CD1c-positive myeloid dendritic cell (primary cell): ENCODE measurements at regions not wholly inside any gene's neighbourhood (a gene's known extent, or its start where the extent isn't known, plus 50 kb on each side); places are given as distances from the start of the nearest gene placed in this dataset.

ENCODE experiments used
- DNase-seq: peaks from one replicate; pipeline ENCODE4 v3.0.0-alpha.2; 2016; ENCODE audit errors: extremely low spot score

GRCh38 chr7:125147047-125147446 is 217.4 kb upstream of the POT1 start:
- no peak for DNase-seq

DNA sequence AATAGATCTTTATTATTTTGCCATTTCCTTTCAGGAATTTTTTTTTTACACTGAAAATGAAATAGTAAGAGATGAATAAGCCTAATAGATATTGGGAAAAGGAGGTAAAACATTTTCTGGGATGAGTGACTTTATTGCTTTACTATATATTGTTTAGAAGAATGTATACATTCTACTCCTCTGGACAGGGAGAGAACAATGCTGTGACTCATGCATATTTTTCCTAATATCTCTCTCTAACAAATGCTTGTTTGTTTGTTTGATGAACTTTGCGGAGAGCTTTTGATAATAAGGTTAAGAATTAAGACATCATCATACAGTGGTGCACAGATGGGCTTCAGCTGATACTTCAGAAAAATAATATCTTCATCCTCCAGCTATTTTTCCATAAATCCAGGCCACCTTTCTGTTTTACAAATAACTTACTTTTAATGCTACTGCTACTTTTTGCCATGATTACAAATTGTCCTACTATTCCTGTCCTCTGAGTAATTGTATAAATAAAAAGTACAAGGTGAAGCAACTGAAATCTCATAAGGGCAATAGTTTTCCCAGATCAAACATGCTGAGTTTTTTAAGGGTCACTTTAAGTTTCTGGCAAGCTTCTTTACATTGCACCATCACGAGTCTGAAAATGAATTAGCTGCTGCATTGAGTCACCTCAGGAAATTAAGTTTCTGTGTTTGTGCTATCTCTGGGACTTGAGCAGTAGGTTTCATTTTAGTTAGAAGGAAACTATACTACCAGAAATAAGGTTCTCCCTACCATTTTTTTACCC is 207.3 kb upstream of the POT1 start:
- DNase-seq = no peak

DNA sequence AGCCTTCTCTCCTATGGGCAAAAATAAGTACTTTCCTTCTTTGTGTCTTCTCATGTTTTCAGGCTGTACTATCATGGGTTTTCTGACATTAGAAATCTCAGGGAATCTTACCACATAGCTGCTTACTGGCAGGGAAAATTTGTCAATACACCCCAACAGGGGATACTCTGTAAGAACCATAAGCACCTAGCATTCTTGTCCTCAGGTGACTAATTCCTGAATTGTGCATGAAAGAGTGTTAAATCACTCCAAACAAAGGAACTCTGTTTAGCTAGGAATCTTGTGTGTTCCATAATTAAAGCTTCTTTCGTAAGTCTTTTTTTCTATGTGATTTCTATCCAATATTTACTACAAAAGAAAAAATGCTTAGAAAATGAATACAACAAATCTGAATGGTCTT is 206.7 kb upstream of the POT1 start:
- no peak for DNase-seq

GRCh38 chr7:125130173-125130572 is 200.5 kb upstream of the POT1 start:
- DNase-seq = no peak

GRCh38 chr7:125127304-125127703 is 197.7 kb upstream of the POT1 start:
- DNase-seq = no peak

DNA sequence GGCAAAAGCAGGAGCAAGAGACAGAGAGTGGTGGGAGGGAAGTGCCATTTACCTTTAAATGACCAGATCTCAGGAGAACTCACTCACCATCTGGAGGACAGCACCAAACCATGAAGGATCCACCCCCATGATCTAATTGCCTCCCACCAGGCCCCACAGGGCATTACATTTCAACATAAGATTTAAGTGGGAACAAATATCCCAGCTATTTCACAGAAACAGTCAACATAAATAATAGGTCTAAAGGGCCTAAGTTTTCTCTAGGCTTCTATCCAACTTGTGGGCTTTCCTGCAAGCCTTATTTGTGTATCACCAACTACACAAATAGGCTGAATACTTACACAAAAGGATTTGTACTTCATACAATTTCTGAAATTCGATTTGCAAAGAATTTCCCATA is 196.8 kb upstream of the POT1 start:
- no peak for DNase-seq

- no peak for DNase-seq
Measured at GRCh38 chr7:125125315-125125714, 195.7 kb upstream of the POT1 start.

- DNase-seq = no peak
Measured at GRCh38 chr7:125122173-125122572, 192.5 kb upstream of the POT1 start.

- no peak for DNase-seq
Measured at GRCh38 chr7:125119559-125120115, 190.0 kb upstream of the POT1 start.

DNA sequence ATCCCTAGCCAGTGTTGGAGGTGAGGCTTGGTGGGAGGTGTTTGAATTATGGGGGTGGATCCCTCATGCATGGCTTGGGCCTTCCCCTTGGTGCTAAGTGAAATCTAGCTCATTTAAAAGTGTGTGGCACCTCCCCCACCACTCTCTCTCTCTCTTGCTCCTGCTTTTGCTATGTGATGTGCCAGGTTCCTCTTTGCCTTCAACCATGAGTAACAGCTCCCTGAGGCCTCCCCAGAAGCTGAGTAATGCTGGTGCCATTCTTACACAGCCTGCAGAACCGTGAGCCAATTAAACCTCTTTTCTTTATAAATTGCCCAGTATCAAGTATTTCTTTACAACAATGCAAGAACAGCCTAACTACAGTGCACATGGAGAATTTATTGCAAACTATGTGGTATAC is 188.8 kb upstream of the POT1 start:
- no peak for DNase-seq

DNA sequence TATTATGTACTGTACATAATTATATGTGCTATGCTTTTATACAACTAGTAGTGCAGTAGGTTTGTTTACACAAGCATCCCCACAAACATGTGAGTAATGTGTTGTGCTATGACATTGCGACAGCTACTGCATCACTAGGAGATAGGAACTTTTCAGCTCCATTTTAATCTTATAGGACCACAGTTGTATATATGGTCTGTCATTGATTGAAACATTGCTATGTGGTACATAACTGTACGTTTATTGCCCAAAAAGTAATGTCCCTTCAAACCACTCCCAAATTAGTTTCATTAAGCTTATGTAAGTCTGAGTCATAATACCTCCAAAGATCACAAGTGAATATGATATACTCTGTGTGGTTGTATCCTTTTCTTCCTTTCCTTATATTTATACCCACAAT is 183.2 kb upstream of the POT1 start:
- no peak for DNase-seq

DNA sequence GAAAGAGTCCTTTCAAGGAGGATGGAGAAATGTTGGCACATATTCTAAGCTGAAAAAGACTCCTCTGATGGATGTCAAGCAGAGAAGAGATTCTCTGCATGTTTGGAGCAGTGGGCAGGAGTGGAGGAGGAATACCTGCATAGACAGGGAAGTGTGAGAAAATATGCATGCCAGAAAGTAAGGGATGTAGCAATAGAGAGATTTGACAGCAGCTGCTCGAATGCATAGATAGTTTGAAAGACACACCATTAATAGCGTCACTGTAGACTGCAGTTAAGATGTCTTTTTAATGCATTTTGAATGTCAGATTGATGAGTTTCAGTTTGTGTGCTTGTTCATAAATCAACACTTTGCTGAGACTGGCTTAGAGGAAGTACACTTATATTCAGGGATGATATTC is 169.9 kb upstream of the POT1 start:
- DNase-seq = no peak

- no peak for DNase-seq
Measured at GRCh38 chr7:125098377-125098970, 168.8 kb upstream of the POT1 start.

GRCh38 chr7:125090596-125090995 is 161.0 kb upstream of the POT1 start:
- no peak for DNase-seq

DNA sequence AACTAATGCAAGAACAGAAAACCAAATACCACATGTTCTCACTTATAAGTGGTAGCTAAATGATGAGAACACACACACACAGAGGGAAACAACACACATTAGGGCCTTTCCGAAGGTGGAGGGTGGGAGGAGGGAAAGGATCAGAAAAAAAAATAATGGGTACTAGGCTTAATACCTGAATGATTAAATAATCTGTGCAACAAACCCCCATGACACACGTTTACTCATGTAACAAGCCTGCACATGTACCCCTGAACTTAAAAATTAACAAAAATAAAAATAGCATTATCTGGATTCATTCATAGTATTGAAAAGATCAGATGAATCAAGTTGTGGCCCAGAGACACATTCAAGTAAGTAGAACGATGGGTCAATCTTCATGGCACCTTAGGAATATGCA is 159.5 kb upstream of the POT1 start:
- no peak for DNase-seq

GRCh38 chr7:125088555-125088954 is 158.9 kb upstream of the POT1 start:
- DNase-seq = no peak

- no peak for DNase-seq
Measured at GRCh38 chr7:125085084-125085483, 155.5 kb upstream of the POT1 start.

GRCh38 chr7:125084196-125084595 is 154.6 kb upstream of the POT1 start:
- no peak for DNase-seq

DNA sequence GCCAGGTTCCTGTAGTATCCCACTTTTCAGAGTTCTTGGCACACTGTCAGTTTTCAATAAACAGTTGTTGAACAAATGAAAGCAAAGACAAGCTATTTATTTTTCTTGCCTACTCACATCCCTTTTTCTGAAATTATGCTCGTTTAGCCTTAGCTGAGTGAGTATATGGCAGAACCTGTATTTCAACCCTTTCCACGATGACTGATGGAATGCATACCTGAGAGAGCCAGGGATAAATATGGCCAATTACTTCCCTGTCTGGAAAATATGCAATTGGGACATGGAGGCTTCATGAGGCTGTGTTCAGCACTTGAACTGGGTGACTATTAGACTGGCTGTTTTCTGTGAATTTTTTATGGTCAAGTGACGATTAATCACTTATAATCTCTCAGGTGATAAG is 144.5 kb upstream of the POT1 start:
- no peak for DNase-seq

DNA sequence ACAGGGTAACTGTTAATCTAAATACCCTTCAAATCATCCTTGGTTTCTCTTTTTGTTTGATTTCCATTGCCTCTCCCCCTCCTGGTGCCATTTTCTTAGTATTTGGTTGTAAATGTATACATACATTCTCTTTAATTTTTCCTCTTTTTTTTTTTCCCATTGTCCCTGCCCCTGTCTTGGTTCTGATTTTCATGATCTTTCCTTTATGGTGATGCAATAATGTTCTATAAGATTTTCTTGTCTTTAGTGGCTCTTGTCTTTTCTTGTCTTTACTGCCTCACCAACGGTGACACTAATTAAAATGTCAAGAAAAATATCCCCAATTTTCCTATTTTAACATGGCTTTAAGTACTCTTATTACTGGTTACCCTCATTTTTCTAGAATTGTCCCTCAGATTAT is 135.9 kb upstream of the POT1 start:
- DNase-seq = no peak

GRCh38 chr7:125065001-125065400 is 135.4 kb upstream of the POT1 start:
- DNase-seq = no peak

DNA sequence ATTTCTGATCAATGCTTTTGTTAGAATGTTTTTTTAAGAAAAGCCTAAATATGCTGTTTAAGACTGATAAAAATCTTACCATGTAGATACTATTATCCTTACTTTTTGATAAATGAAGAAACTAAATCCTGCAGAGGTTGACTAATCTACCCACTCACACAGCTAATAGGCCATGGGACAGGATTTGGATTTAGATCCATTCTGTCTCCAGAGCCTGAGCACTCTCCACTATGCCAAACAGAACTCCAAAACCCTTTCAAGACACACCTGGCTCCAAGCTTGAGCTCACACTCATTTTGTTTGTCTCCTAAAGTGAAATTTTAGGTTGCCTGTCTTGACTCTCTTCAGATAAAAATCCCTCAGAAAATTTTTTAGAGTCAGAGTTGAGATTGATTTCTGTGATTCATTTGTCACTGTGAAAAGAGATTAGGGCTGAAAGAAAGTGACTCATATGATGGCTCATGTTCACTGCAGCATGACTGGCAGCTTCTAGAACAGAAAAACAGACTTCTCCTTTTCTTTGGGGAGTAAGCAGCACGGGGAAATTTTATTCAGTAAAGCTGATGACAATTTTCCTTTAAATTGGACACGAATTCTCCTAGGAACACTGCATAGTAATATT is 132.3 kb upstream of the POT1 start:
- no peak for DNase-seq
